H9 (cell line): ENCODE measurements at regions not wholly inside any gene's neighbourhood (a gene's known extent, or its start where the extent isn't known, plus 50 kb on each side); places are given as distances from the start of the nearest gene placed in this dataset.

Experiments
- DNase-seq: peaks from one replicate; pipeline ENCODE4 v3.0.0-alpha.2; 2017
- H2AFZ ChIP-seq: one replicate; pipeline ENCODE4 v1.6.1; 2013; ENCODE audit warnings: mild to moderate bottlenecking, low read length, control low read depth, moderate library complexity
- H2AK5ac ChIP-seq: 2 replicates; pipeline ENCODE4 v1.6.1; 2013; ENCODE audit warnings: low read length, control low read depth, mixed read lengths; ENCODE audit not compliant: insufficient read length
- H2BK120ac ChIP-seq: one replicate; pipeline ENCODE4 v1.6.1; 2013; ENCODE audit warnings: low read depth, mild to moderate bottlenecking, low read length, control low read depth, inconsistent platforms; ENCODE audit not compliant: poor library complexity, severe bottlenecking
- H2BK12ac ChIP-seq: 2 replicates; pipeline ENCODE4 v1.6.1; 2013; ENCODE audit warnings: low read length, control low read depth, mixed read lengths, low read depth; ENCODE audit not compliant: insufficient read length
- H2BK15ac ChIP-seq: 2 replicates; pipeline ENCODE4 v1.6.1; 2013; ENCODE audit warnings: low read depth, low read length, control low read depth
- H2BK20ac ChIP-seq: one replicate; pipeline ENCODE4 v1.6.1; 2013; ENCODE audit warnings: low read depth, mild to moderate bottlenecking, low read length, control low read depth, inconsistent platforms; ENCODE audit not compliant: poor library complexity, severe bottlenecking
- H2BK5ac ChIP-seq: 2 replicates; pipeline ENCODE4 v1.6.1; 2013; ENCODE audit warnings: low read length, control low read depth, mixed read lengths; ENCODE audit not compliant: insufficient read length
- H3K14ac ChIP-seq: 2 replicates; pipeline ENCODE4 v1.6.1; 2013; ENCODE audit warnings: low read length, control low read depth; ENCODE audit not compliant: insufficient read depth
- H3K18ac ChIP-seq: 2 replicates; pipeline ENCODE4 v1.6.1; 2013; ENCODE audit warnings: low read depth, mild to moderate bottlenecking, mixed read lengths, low read length, control low read depth; ENCODE audit not compliant: insufficient read length
- H3K23ac ChIP-seq: 2 replicates; pipeline ENCODE4 v1.6.1; 2013; ENCODE audit warnings: low read length, control low read depth, mixed read lengths, low read depth; ENCODE audit not compliant: insufficient read length
- H3K23me2 ChIP-seq: 2 replicates; pipeline ENCODE4 v1.6.1; 2013; ENCODE audit warnings: low read depth, mild to moderate bottlenecking, mixed read lengths, low read length, control low read depth; ENCODE audit not compliant: insufficient read length, poor library complexity, severe bottlenecking
- H3K27ac ChIP-seq: 2 replicates; pipeline ENCODE4 v1.5.1; 2013; ENCODE audit warnings: low read length, control low read depth, mixed read lengths, low read depth; ENCODE audit not compliant: insufficient read length
- H3K27me3 ChIP-seq: 2 replicates; pipeline ENCODE4 v1.6.1; 2013; ENCODE audit warnings: low read length, control low read depth, inconsistent platforms; ENCODE audit not compliant: insufficient read depth
- H3K4ac ChIP-seq: 2 replicates; pipeline ENCODE4 v1.6.1; 2013; ENCODE audit warnings: low read depth, mild to moderate bottlenecking, control low read depth, inconsistent platforms, low read length, moderate library complexity
- H3K4me1 ChIP-seq: 2 replicates; pipeline ENCODE4 v1.6.1; 2013; ENCODE audit warnings: low read length, control low read depth, inconsistent platforms; ENCODE audit not compliant: insufficient read depth
- H3K4me2 ChIP-seq: 2 replicates; pipeline ENCODE4 v1.6.1; 2013; ENCODE audit warnings: low read length, control low read depth, mixed read lengths; ENCODE audit not compliant: insufficient read length, insufficient read depth
- H3K56ac ChIP-seq: 2 replicates; pipeline ENCODE4 v1.6.1; 2013; ENCODE audit warnings: low read depth, mild to moderate bottlenecking, mixed read lengths, low read length, control low read depth; ENCODE audit not compliant: insufficient read length
- H3K79me1 ChIP-seq: 2 replicates; pipeline ENCODE4 v1.6.1; 2013; ENCODE audit warnings: low read depth, mild to moderate bottlenecking, moderate library complexity, low read length, control low read depth, inconsistent platforms; ENCODE audit not compliant: insufficient read depth, poor library complexity, severe bottlenecking
- H3K79me2 ChIP-seq: 2 replicates; pipeline ENCODE4 v1.6.1; 2013; ENCODE audit warnings: low read length, control low read depth, inconsistent platforms; ENCODE audit not compliant: insufficient read depth
- H3K9ac ChIP-seq: 2 replicates; pipeline ENCODE4 v1.6.1; 2013; ENCODE audit warnings: low read length, control low read depth, mixed read lengths; ENCODE audit not compliant: insufficient read length; ENCODE audit errors: extremely low read depth
- H3K9me3 ChIP-seq: one replicate; pipeline ENCODE4 v1.6.1; 2013; ENCODE audit warnings: low read depth, low read length, inconsistent platforms; ENCODE audit not compliant: control insufficient read depth
- H3T11ph ChIP-seq: one replicate; pipeline ENCODE4 v1.6.1; 2013; ENCODE audit warnings: mild to moderate bottlenecking, low read length, control low read depth, inconsistent platforms
- H4K20me1 ChIP-seq: one replicate; pipeline ENCODE4 v1.6.1; 2013; ENCODE audit not compliant: control insufficient read depth, insufficient read length, insufficient read depth
- H4K5ac ChIP-seq: 2 replicates; pipeline ENCODE4 v1.6.1; 2013; ENCODE audit warnings: low read depth, mild to moderate bottlenecking, mixed read lengths, low read length, control low read depth; ENCODE audit not compliant: insufficient read length
- H4K8ac ChIP-seq: replicated peaks from 2 replicates; pipeline ENCODE4 v1.6.1; 2013; ENCODE audit warnings: low read length, control low read depth, mixed read lengths, low read depth; ENCODE audit not compliant: insufficient read length
- H4K91ac ChIP-seq: 2 replicates; pipeline ENCODE4 v1.6.1; 2013; ENCODE audit warnings: low read depth, mild to moderate bottlenecking, moderate library complexity, mixed read lengths, low read length, control low read depth; ENCODE audit not compliant: insufficient read length
- H3K27ac Mint-ChIP-seq, 3 experiments: 2 replicates in 2 of 3; 3 replicates in 1 of 3; pipeline ENCODE4 v1.8.0; 2020 to 2021; ENCODE audit warnings: mixed read lengths in 3 of 3, mild to moderate bottlenecking in 1 of 3, moderate library complexity in 1 of 3
- H3K27me3 Mint-ChIP-seq: 2 replicates; pipeline ENCODE4 v1.8.0; 2021; ENCODE audit warnings: low read depth, mild to moderate bottlenecking, moderate library complexity, mixed read lengths
- H3K36me3 Mint-ChIP-seq, 3 experiments: 2 replicates in 2 of 3; 3 replicates in 1 of 3; pipeline ENCODE4 v1.8.0; 2020 to 2021; ENCODE audit warnings: low read depth in 3 of 3, mixed read lengths in 3 of 3; ENCODE audit not compliant: insufficient read depth in 1 of 3
- H3K4me1 Mint-ChIP-seq, 2 experiments: 2 replicates each; pipeline ENCODE4 v1.8.0; 2020; ENCODE audit warnings: mixed read lengths in 2 of 2
- H3K4me3 Mint-ChIP-seq, 2 experiments: 2 replicates in 1 of 2; 3 replicates in 1 of 2; pipeline ENCODE4 v1.8.0; 2020 to 2021; ENCODE audit warnings: mild to moderate bottlenecking in 2 of 2, mixed read lengths in 2 of 2, moderate library complexity in 1 of 2
- H3K9me3 Mint-ChIP-seq, 2 experiments: 2 replicates in 1 of 2; 3 replicates in 1 of 2; pipeline ENCODE4 v1.8.0; 2020; ENCODE audit warnings: mild to moderate bottlenecking in 2 of 2, mixed read lengths in 2 of 2, moderate library complexity in 1 of 2
- CTCF ChIP-seq: fragments of 200-600 bp; sonication (generic); conservative IDR thresholded peaks from 3 replicates; pipeline ENCODE4 v1.8.0; 2021; ENCODE audit warnings: antibody characterized with exemption, mild to moderate bottlenecking
- WGBS: extraction: QIAGEN DNeasy Blood & Tissue Kit; methylation state at CpG from one replicate; pipeline ENCODE4 v1.1.7; 2013; ENCODE audit warnings: missing lambda C conversion rate, low lambda C conversion rate, mixed read lengths; ENCODE audit not compliant: insufficient read length; ENCODE audit errors: extremely low coverage; 5-methylcytosine and 5-hydroxymethylcytosine counted together

- Histone ChIP-seq H4K91ac (no peak overlapping the region), H3K23ac (no peak overlapping the region), H4K5ac (no peak overlapping the region), H3T11ph (no peak overlapping the region), H3K9ac (no peak overlapping the region), H3K18ac (no peak overlapping the region), H3K27me3 (no peaks in the 10 kb centered on the region), H3K14ac (0 out of 2 replicates have a peak overlapping the region, but pooled peaks have one; percentile 32), H2BK5ac (no peak overlapping the region), H2BK20ac (no peak overlapping the region), H3K79me1 (no peaks in the 10 kb centered on the region), H4K20me1 (no peaks in the 10 kb centered on the region), H3K4me1 (no peaks in the 10 kb centered on the region), H3K79me2 (no peaks in the 10 kb centered on the region), H2AK5ac (no peak overlapping the region), H3K4me2 (no peak overlapping the region), H2BK120ac (no peak overlapping the region), H3K4ac (no peak overlapping the region), H2AFZ (no peak overlapping the region), H2BK12ac (no peak overlapping the region), H3K56ac (no peak overlapping the region), H2BK15ac (no peak overlapping the region), H3K9me3 (no peaks in the 10 kb centered on the region), H3K23me2 (no peaks in the 10 kb centered on the region), H4K8ac (no peak overlapping the region), H3K27ac (no peak overlapping the region)
- Mint-ChIP-seq H3K36me3 (no peaks in the 10 kb centered on the region), H3K27ac (peak overlapping the region in 1 of 3 experiments; percentile 52; a peak in 2 of 7 replicates), H3K27me3 (peaks cover 10% of the 10 kb centered on the region), H3K4me1 (peaks cover 24 to 26% of the 10 kb centered on the region in 2 experiments), H3K4me3 (no peak overlapping the region), H3K9me3 (no peaks in the 10 kb centered on the region)
- no peak for DNase-seq
- no peak for TF ChIP-seq CTCF
- no CpG with 5 or more reads among the region's 5 CpGs for WGBS
These were observed 271.0 kb upstream of the PODXL start for GRCh38 chr7:131827421-131827820.
